Tibial nerve (tissue), 4 donors: ENCODE measurements at regions not wholly inside any gene's neighbourhood (a gene's known extent, or its start where the extent isn't known, plus 50 kb on each side); places are given as distances from the start of the nearest gene placed in this dataset.

Source experiments
- DNase-seq, 2 donors: peaks; one replicate each; pipeline ENCODE4 v3.0.0-alpha.2; 2019; ENCODE audit warnings: low spot score in 2 of 2
- H3K27ac ChIP-seq, 4 donors: fragments of 200-600 bp; sonication (generic) in 3 of 4; one replicate each; pipeline ENCODE4 v1.5.1; 2017 to 2019; ENCODE audit warnings: mild to moderate bottlenecking in 1 of 4
- H3K27me3 ChIP-seq, 2 donors: fragments of 200-600 bp; sonication (generic) in 1 of 2; one replicate each; pipeline versions ENCODE4 v1.5.1 to v1.6.0; 2017 to 2019
- H3K36me3 ChIP-seq, 3 donors: fragments of 200-600 bp; sonication (generic); one replicate each; pipeline ENCODE4 v1.5.1; 2018 to 2019
- H3K4me1 ChIP-seq, 4 donors: fragments of 200-600 bp; sonication (generic) in 3 of 4; one replicate each; pipeline ENCODE4 v1.5.1; 2017 to 2019
- H3K4me3 ChIP-seq, 4 donors: fragments of 200-600 bp; sonication (generic) in 3 of 4; one replicate each; pipeline ENCODE4 v1.5.1; 2017 to 2019; ENCODE audit warnings: mild to moderate bottlenecking in 1 of 4, moderate library complexity in 1 of 4
- H3K9me3 ChIP-seq, 4 donors: fragments of 200-600 bp; sonication (generic) in 3 of 4; one replicate each; pipeline ENCODE4 v1.5.1; 2017 to 2019
- CTCF ChIP-seq, 5 experiments: fragments of 200-600 bp in 3 of 5; fragments of 450-650 bp in 2 of 5; sonication (generic) in 3 of 5; IDR thresholded peaks; one replicate each; pipeline ENCODE4 v1.5.1; 2016 to 2019; ENCODE audit warnings: antibody characterized with exemption in 5 of 5, mild to moderate bottlenecking in 3 of 5, moderate library complexity in 2 of 5
- EP300 ChIP-seq, 2 donors: sonication (generic); formaldehyde crosslinking; IDR thresholded peaks; one replicate each; pipeline ENCODE4 v1.6.1; 2017; ENCODE audit warnings: antibody characterized with exemption in 2 of 2, mild to moderate bottlenecking in 1 of 2
- POLR2A ChIP-seq, 2 donors: fragments of 450-650 bp; IDR thresholded peaks; one replicate each; pipeline ENCODE4 v1.6.1; 2017; ENCODE audit warnings: antibody characterized with exemption in 2 of 2, mild to moderate bottlenecking in 2 of 2, moderate library complexity in 2 of 2
- WGBS, 2 donors: methylation state at CpG; one replicate each; pipeline ENCODE4 v1.1.5; 2018; 5-methylcytosine and 5-hydroxymethylcytosine counted together

- 67 to 76% methylated on average over 3 of the region's 3 CpGs for WGBS, 2 donors
- no peak for DNase-seq
- no peaks in the 10 kb centered on the region for H3K36me3 ChIP-seq
Measured at GRCh38 chr1:244248426-244248825, 197.3 kb downstream of the ZBTB18 start.

GRCh38 chr1:244252211-244252610, 199.5 kb downstream of the ADSS2 start:
- no peak for DNase-seq
- Histone ChIP-seq H3K9me3 (peaks cover 0 to 10% (median 0%) of the 10 kb centered on the region in 4 donors), H3K27me3 (peaks cover 0 to 3% of the 10 kb centered on the region in 2 donors), H3K27ac (no peak overlapping the region), H3K4me1 (no peaks in the 10 kb centered on the region), H3K36me3 (no peaks in the 10 kb centered on the region), H3K4me3 (no peak overlapping the region)
- TF ChIP-seq CTCF (IDR thresholded peaks at IDR 0.05) (no peak), EP300 (IDR thresholded peaks at IDR 0.05) (no peak), POLR2A (IDR thresholded peaks at IDR 0.05) (no peak)
- 90 to 92% methylated on average over 4 of the region's 4 CpGs for WGBS, 2 donors

More at GRCh38 chr1:244248426-244248825, 197.3 kb downstream of the ZBTB18 start:
- TF ChIP-seq EP300 (IDR thresholded peaks at IDR 0.05) (no peak), POLR2A (IDR thresholded peaks at IDR 0.05) (no peak), CTCF (IDR thresholded peaks at IDR 0.05) (no peak)
- Histone ChIP-seq H3K4me3 (no peak overlapping the region), H3K27ac (no peak overlapping the region), H3K4me1 (no peaks in the 10 kb centered on the region), H3K9me3 (no peaks in the 10 kb centered on the region), H3K27me3 (no peaks in the 10 kb centered on the region)

DNA sequence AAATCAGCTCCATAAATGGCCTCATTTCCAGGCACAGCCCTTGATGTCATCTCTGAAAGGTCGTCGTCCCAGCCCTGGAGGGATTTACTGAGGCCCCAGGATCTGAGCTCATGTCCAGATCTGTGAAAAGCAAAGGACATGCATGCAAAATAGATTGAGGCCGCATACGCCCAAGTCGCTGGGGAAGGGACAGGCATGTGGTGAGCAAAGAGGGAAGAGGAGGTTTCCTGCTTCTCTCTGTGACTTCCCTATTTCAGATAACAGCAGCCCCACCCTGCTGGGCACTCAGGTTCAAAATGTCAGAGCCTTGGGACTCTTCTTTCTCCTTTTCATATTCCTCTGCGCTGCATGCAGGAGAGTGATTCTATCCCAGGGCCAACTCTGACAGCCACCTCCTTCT, 197.2 kb downstream of the ADSS2 start:
- 76 to 77% methylated on average over 6 of the region's 6 CpGs for WGBS, 2 donors
- DNase-seq: peak in 1 of 2 donors; percentile 20
- no peaks in the 10 kb centered on the region for H3K4me1 ChIP-seq
- H3K27me3 ChIP-seq: peaks cover 0 to 11% of the 10 kb centered on the region in 2 donors
- H3K4me3 ChIP-seq: no peak overlapping the region
- TF ChIP-seq POLR2A (IDR thresholded peaks at IDR 0.05) (no peak), EP300 (IDR thresholded peaks at IDR 0.05) (peak in 1 of 2 donors; percentile 56), CTCF (IDR thresholded peaks at IDR 0.05) (no peak)
- peaks cover 0 to 10% (median 0%) of the 10 kb centered on the region in 4 donors for H3K9me3 ChIP-seq
- no peak overlapping the region for H3K27ac ChIP-seq
- H3K36me3 ChIP-seq: no peaks in the 10 kb centered on the region

- WGBS, 2 donors: 89 to 90% methylated on average over 5 of the region's 5 CpGs
- Histone ChIP-seq H3K27me3 (peaks cover 0 to 14% of the 10 kb centered on the region in 2 donors), H3K4me3 (no peak overlapping the region), H3K9me3 (peaks cover 0 to 10% (median 0%) of the 10 kb centered on the region in 4 donors), H3K4me1 (no peaks in the 10 kb centered on the region), H3K36me3 (no peaks in the 10 kb centered on the region), H3K27ac (no peak overlapping the region)
- DNase-seq: no peak
- no peak for TF ChIP-seq POLR2A (IDR thresholded peaks at IDR 0.05)
- TF ChIP-seq EP300 (IDR thresholded peaks at IDR 0.05): no peak
- TF ChIP-seq CTCF (IDR thresholded peaks at IDR 0.05): no peak
Measured at GRCh38 chr1:244255426-244255965, 196.2 kb downstream of the ADSS2 start.

- H3K4me1 ChIP-seq: no peaks in the 10 kb centered on the region
- H3K36me3 ChIP-seq: no peaks in the 10 kb centered on the region
- DNase-seq: no peak
- peaks cover 0 to 18% of the 10 kb centered on the region in 2 donors for H3K27me3 ChIP-seq
- no peak overlapping the region for H3K27ac ChIP-seq
- H3K9me3 ChIP-seq: peaks cover 0 to 10% (median 0%) of the 10 kb centered on the region in 4 donors
- 62 to 64% methylated on average over 13 of the region's 13 CpGs for WGBS, 2 donors
- TF ChIP-seq POLR2A (IDR thresholded peaks at IDR 0.05) (no peak), CTCF (IDR thresholded peaks at IDR 0.05) (no peak), EP300 (IDR thresholded peaks at IDR 0.05) (no peak)
- H3K4me3 ChIP-seq: no peak overlapping the region
Measured at GRCh38 chr1:244256086-244256676, 195.5 kb downstream of the ADSS2 start.
